HG02759 (cell line): ENCODE measurements at regions not wholly inside any gene's neighbourhood (a gene's known extent, or its start where the extent isn't known, plus 50 kb on each side); places are given as distances from the start of the nearest gene placed in this dataset.
"Not testable (repeated sequence)": the region's sequence is repeated elsewhere in the genome, so short reads cannot be mapped to it uniquely, and the experiment has no call there.

ENCODE experiments used
- ATAC-seq: cut with Tn5 transposase; IDR thresholded peaks from one replicate; pipeline ENCODE4 v1.9.1; 2021; ENCODE audit warnings: mild to moderate bottlenecking, moderate library complexity; ENCODE audit not compliant: unreplicated experiment

GRCh38 chr1:120240181-120240580 is 63.9 kb upstream of the SEC22B start:
- ATAC-seq = not testable (repeated sequence)

DNA sequence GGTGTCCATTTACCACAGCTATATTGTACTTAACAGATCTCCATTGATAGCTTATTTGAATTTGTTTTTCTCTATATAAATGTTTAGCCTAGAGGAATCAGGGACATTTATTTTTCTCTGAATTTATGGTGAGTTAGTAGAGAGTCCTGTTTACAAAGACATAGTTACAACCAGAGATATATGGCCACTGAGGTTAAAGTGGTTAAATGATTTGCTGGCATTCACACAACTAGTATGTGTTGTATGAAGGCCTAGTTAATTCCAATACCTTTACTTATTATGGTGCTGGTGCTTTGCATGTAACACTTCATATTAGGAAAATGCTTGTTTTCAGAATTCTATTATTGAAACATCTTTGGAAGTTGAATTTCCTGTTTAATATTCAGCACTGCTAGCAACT is 63.0 kb upstream of the SEC22B start:
- ATAC-seq = not testable (repeated sequence)

DNA sequence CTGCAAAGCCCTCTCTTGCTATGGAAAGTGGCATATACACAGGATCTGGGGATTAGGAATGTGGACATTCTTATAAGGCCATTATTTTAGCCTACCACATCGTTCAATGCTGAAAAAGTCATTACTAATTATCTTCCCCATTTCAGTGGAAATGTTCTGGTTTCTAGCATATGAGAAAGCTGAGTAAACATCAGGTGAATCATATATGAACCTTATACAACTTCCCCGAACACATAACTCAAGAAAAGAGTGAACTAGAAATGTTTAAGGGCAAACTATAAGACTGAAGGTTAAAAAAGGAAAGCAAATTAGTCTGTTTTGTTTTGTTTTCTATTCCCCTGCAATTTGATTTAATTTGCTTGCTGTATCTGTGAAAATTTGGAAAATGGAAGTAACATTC is 62.5 kb upstream of the SEC22B start:
- not testable (repeated sequence) for ATAC-seq

DNA sequence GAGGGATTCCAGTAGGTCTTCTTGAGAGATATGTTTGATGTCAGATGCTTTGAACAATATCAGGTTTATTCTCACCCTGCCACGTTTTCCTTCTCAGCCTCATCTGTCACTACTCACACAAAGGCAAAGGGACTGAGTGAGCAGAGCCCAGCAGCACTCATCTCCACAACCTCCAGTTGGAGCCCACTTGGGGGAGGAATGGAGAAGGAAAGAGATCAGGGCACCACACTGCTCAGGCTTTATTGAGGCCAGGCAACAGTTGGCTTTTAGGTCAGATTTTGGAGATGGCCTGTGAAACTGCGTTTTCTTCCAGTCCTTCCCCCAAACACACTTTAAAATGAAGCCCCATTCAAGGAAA is 57.3 kb upstream of the SEC22B start:
- not testable (repeated sequence) for ATAC-seq

- ATAC-seq = peak; percentile 87
Measured at GRCh38 chr1:120232834-120233660, 56.7 kb upstream of the SEC22B start.

DNA sequence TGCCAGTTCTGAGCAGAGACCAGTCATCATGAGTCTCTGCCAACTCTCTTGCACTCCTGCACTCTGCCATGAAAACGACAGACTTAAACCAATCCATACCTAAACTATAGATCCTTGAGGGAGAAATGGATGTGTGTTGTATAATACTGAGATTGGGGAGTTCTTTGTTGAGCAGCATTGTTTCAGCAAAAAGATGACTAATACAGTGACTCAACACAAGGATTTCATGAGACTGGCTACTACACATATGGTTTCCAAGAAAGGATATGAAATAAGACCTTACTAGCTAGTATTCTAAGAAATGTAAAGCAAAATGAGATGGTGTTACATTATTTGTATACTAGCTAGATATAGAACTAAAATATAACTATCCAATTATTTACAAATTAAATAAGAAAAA is 53.5 kb upstream of the SEC22B start:
- not testable (repeated sequence) for ATAC-seq
